PC-3 (cell line): ENCODE measurements at regions not wholly inside any gene's neighbourhood (a gene's known extent, or its start where the extent isn't known, plus 50 kb on each side); places are given as distances from the start of the nearest gene placed in this dataset.

ENCODE experiments used
- ATAC-seq: fragments of 200-7000 bp; cut with Tn5 transposase; 2 replicates; pipeline ENCODE4 v1.9.1; 2020; ENCODE audit warnings: mild to moderate bottlenecking, moderate library complexity
- BruUV-seq: library from RNA; stranded (reverse); fragments of 400-500 nt; replicated peaks from 2 replicates; lab custom pipeline; 2021; lab: Mats Ljungman, UMichigan
- CTCF ChIA-PET: fragments of 300-600 bp; sonication (Branson Sonifier 250); formaldehyde crosslinking; loops from one replicate; lab custom pipeline; 2022; ENCODE audit warnings: antibody characterized with exemption; lab: Charles Lee
- POLR2A ChIA-PET: fragments of 300-600 bp; sonication (Branson Sonifier 250); formaldehyde crosslinking; loops from one replicate; lab custom pipeline; 2022; ENCODE audit warnings: antibody characterized with exemption; ENCODE audit not compliant: unreplicated experiment; lab: Charles Lee
- DNase-seq: peaks from one replicate; pipeline ENCODE4 v3.0.0-alpha.2; 2015
- H2AFZ ChIP-seq: fragments of 300-600 bp; sonication (generic); 2 replicates; pipeline ENCODE4 v1.6.0; 2016; ENCODE audit warnings: antibody characterized with exemption, low read length
- H3F3A ChIP-seq: fragments of 300-600 bp; sonication (generic); one replicate; pipeline ENCODE4 v1.6.0; 2017; ENCODE audit warnings: antibody characterized with exemption, low read length, control low read depth, mild to moderate bottlenecking; ENCODE audit not compliant: unreplicated experiment
- H3K27ac ChIP-seq: fragments of 300-600 bp; sonication (generic); 2 replicates; pipeline ENCODE4 v1.5.1; 2016; ENCODE audit warnings: mild to moderate bottlenecking, low read length
- H3K27me3 ChIP-seq: fragments of 300-600 bp; sonication (generic); 2 replicates; pipeline ENCODE4 v1.6.1; 2016; ENCODE audit warnings: low read length, mixed read lengths
- H3K36me3 ChIP-seq: fragments of 300-600 bp; sonication (generic); 2 replicates; pipeline ENCODE4 v1.6.1; 2016; ENCODE audit warnings: low read depth, mixed run types, low read length, mixed read lengths
- H3K4me1 ChIP-seq: fragments of 300-600 bp; sonication (generic); 2 replicates; pipeline ENCODE4 v1.5.1; 2016; ENCODE audit warnings: low read length; ENCODE audit not compliant: insufficient read depth
- H3K4me2 ChIP-seq: fragments of 300-600 bp; sonication (generic); 2 replicates; pipeline ENCODE4 v1.6.0; 2016; ENCODE audit warnings: low read length
- H3K4me3 ChIP-seq: fragments of 300-600 bp; sonication (generic); 2 replicates; pipeline ENCODE4 v1.5.1; 2016; ENCODE audit warnings: mild to moderate bottlenecking, low read length, mixed read lengths
- H3K79me2 ChIP-seq: fragments of 300-600 bp; sonication (generic); 2 replicates; pipeline ENCODE4 v1.6.1; 2017; ENCODE audit warnings: low read length, mixed read lengths
- H3K9ac ChIP-seq: fragments of 300-600 bp; sonication (generic); 2 replicates; pipeline ENCODE4 v1.6.0; 2016; ENCODE audit warnings: mild to moderate bottlenecking, low read length
- H3K9me2 ChIP-seq: fragments of 300-600 bp; sonication (generic); replicated peaks from 2 replicates; pipeline ENCODE4 v1.6.1; 2016; ENCODE audit warnings: mixed run types, low read length, mixed read lengths
- H3K9me3 ChIP-seq: fragments of 300-600 bp; sonication (generic); 2 replicates; pipeline ENCODE4 v1.6.1; 2016; ENCODE audit warnings: low read length, mixed read lengths
- H4K20me1 ChIP-seq: fragments of 300-600 bp; sonication (generic); 2 replicates; pipeline ENCODE4 v1.6.1; 2016; ENCODE audit warnings: low read length, mixed read lengths
- EZH2 ChIP-seq: fragments of 300-600 bp; sonication (generic); IDR thresholded peaks from one replicate; pipeline ENCODE4 v1.6.1; 2017; ENCODE audit warnings: antibody characterized with exemption, mild to moderate bottlenecking, low read length; ENCODE audit not compliant: unreplicated experiment
- EZH2phosphoT487 ChIP-seq: fragments of 300-600 bp; sonication (generic); IDR thresholded peaks from 2 replicates; pipeline ENCODE4 v1.6.1; 2018; ENCODE audit warnings: mild to moderate bottlenecking, antibody characterized with exemption, low read length, borderline replicate concordance
- intact Hi-C: fragments of 100-400 bp; cut with micrococcal nuclease; formaldehyde crosslinking; loops from 2 replicates; pipeline ENCODE4 v1.9.0; 2023
- TF ChIP-seq, protein P1 (sequence below): fragments of 300-600 bp; sonication (generic); conservative IDR thresholded peaks from 2 replicates; pipeline ENCODE4 v1.5.1; 2017; ENCODE audit warnings: antibody characterized with exemption, low read depth, mild to moderate bottlenecking, low read length

GRCh38 chr3:30282154-30282696, 324.2 kb upstream of the TGFBR2 start:
- Histone ChIP-seq H3K4me2 (peak overlapping the region; percentile 43), H3K9me3 (peaks cover 15% of the 10 kb centered on the region), H3K27me3 (no peaks in the 10 kb centered on the region), H3K79me2 (no peaks in the 10 kb centered on the region), H3K27ac (peak overlapping the region; percentile 65), H2AFZ (no peak overlapping the region), H3F3A (peaks cover 4% of the 10 kb centered on the region), H3K36me3 (peaks cover 5% of the 10 kb centered on the region; the same call in 1 of the 2 replicates), H4K20me1 (no peaks in the 10 kb centered on the region), H3K9me2 (no peaks in the 10 kb centered on the region), H3K9ac (no peak overlapping the region), H3K4me1 (peaks cover 40% of the 10 kb centered on the region), H3K4me3 (no peak overlapping the region)
- intact Hi-C loops: loop anchor here (10.0 kb wide), 1 partner anchor 403 kb away; no protein-coding TSS in a partner anchor
- peak; percentile 89 for DNase-seq
- ChIA-PET CTCF (no interaction called here), POLR2A (interaction anchor here (0.5 kb wide), 1 partner anchor 349 kb away, joined by 15 read pairs; no protein-coding TSS in a partner anchor)
- TF ChIP-seq, protein P1, sequence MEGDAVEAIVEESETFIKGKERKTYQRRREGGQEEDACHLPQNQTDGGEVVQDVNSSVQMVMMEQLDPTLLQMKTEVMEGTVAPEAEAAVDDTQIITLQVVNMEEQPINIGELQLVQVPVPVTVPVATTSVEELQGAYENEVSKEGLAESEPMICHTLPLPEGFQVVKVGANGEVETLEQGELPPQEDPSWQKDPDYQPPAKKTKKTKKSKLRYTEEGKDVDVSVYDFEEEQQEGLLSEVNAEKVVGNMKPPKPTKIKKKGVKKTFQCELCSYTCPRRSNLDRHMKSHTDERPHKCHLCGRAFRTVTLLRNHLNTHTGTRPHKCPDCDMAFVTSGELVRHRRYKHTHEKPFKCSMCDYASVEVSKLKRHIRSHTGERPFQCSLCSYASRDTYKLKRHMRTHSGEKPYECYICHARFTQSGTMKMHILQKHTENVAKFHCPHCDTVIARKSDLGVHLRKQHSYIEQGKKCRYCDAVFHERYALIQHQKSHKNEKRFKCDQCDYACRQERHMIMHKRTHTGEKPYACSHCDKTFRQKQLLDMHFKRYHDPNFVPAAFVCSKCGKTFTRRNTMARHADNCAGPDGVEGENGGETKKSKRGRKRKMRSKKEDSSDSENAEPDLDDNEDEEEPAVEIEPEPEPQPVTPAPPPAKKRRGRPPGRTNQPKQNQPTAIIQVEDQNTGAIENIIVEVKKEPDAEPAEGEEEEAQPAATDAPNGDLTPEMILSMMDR: no peak
- no peak for TF ChIP-seq EZH2
- TF ChIP-seq EZH2phosphoT487: no peak
- BruUV-seq: no TSS peak
- peak; percentile 75 for ATAC-seq

DNA sequence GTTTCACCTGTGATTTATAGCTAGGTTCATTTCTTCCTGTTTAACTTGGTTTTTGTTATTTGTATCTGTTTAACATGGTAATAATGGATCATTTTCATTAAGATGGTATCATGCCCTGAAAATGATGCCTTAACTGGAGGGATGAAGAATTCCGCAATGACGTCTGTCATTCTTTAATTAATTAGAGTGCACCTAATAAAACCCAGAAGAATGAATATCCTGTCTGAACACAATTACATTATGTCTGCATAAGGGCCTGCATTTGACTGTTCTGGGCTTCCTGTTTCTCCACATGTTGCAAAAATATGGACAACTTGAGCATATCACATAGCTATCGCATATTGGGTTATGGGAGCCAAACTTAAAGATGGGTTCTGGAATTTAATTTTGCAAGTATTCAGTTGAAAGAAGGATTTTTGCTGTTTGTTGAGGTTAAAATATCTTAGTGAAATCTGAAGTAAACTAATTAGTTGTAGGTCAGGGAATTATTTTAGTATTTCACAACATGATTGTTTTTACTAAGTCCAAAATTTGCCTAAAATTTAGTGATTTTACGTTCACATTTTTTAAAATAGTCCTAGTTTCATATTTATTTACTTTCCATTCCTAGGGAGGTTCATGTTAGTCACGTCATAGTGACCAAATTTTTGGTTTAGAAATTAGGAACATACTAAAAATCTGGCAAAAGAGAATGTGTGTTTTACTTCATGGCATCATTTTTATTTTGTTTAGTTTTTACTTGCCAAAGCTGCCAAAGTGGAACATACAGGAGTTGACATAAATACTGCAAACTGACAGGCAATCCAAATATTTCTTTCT, 321.0 kb upstream of the TGFBR2 start:
- no peak overlapping the region for H2AFZ ChIP-seq
- peak overlapping the region; percentile 49 for H3K4me2 ChIP-seq
- H3K36me3 ChIP-seq: no peaks in the 10 kb centered on the region
- no peaks in the 10 kb centered on the region for H3K9me3 ChIP-seq
- BruUV-seq: no TSS peak
- no peaks in the 10 kb centered on the region for H3K9me2 ChIP-seq
- H3F3A ChIP-seq: peaks cover 4% of the 10 kb centered on the region
- peak overlapping the region; percentile 81 for H3K27ac ChIP-seq
- POLR2A ChIA-PET: no interaction called here
- DNase-seq (no peak), ATAC-seq (no peak)
- H3K4me3 ChIP-seq: no peak overlapping the region
- TF ChIP-seq EZH2: no peak
- TF ChIP-seq EZH2phosphoT487: no peak
- TF ChIP-seq, protein P1: no peak
- H3K9ac ChIP-seq: no peak overlapping the region
- H3K4me1 ChIP-seq: peaks cover 57% of the 10 kb centered on the region
- H3K79me2 ChIP-seq: no peaks in the 10 kb centered on the region
- H4K20me1 ChIP-seq: no peaks in the 10 kb centered on the region
- intact Hi-C loops: loop anchor here (2.0 to 10.0 kb wide), 3 partner anchors 61 to 399 kb away; no protein-coding TSS in a partner anchor
- CTCF ChIA-PET: no interaction called here
- no peaks in the 10 kb centered on the region for H3K27me3 ChIP-seq
